Peyer's patch (tissue), 4 donors: ENCODE measurements at regions not wholly inside any gene's neighbourhood (a gene's known extent, or its start where the extent isn't known, plus 50 kb on each side); places are given as distances from the start of the nearest gene placed in this dataset.

Experiments used
- POLR2A ChIP-seq, 2 donors: fragments of 450-650 bp; IDR thresholded peaks; one replicate each; pipeline ENCODE4 v1.5.1; 2017; ENCODE audit warnings: antibody characterized with exemption in 2 of 2, mild to moderate bottlenecking in 2 of 2, moderate library complexity in 2 of 2
- TF ChIP-seq, protein P1 (sequence below), 6 experiments: fragments of 450-650 bp in 4 of 6; fragments of 200-600 bp in 2 of 6; sonication (generic) in 1 of 6; IDR thresholded peaks; one replicate each; pipeline ENCODE4 v1.5.1; 2017 to 2019; ENCODE audit warnings: antibody characterized with exemption in 6 of 6, mild to moderate bottlenecking in 3 of 6, moderate library complexity in 1 of 6

DNA sequence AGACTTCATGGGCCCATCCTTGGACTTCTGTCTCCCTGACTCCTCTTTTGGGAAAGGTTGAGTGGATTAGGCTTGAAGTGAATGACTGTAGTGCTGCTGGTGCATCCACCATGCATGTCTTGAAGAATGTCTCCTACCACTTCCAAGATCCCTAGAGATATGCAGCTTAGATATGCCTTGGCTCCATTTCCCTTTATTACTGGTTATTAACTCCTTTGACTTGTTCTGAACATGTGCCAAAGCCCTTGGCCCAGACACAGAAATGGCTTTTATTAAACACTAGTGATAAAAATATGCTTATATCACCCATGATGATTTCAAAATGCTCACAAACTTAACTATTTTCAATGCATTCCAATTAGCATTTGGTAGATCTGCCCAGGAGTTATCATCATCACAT is 90.0 kb upstream of the SLC14A2 start:
- no peak for TF ChIP-seq POLR2A (IDR thresholded peaks at IDR 0.05)
- TF ChIP-seq, protein P1, sequence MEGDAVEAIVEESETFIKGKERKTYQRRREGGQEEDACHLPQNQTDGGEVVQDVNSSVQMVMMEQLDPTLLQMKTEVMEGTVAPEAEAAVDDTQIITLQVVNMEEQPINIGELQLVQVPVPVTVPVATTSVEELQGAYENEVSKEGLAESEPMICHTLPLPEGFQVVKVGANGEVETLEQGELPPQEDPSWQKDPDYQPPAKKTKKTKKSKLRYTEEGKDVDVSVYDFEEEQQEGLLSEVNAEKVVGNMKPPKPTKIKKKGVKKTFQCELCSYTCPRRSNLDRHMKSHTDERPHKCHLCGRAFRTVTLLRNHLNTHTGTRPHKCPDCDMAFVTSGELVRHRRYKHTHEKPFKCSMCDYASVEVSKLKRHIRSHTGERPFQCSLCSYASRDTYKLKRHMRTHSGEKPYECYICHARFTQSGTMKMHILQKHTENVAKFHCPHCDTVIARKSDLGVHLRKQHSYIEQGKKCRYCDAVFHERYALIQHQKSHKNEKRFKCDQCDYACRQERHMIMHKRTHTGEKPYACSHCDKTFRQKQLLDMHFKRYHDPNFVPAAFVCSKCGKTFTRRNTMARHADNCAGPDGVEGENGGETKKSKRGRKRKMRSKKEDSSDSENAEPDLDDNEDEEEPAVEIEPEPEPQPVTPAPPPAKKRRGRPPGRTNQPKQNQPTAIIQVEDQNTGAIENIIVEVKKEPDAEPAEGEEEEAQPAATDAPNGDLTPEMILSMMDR (IDR thresholded peaks at IDR 0.05) = no peak
